Peyer's patch (tissue), 4 donors: ENCODE measurements at regions not wholly inside any gene's neighbourhood (a gene's known extent, or its start where the extent isn't known, plus 50 kb on each side); places are given as distances from the start of the nearest gene placed in this dataset.
"Not testable (repeated sequence)": the region's sequence is repeated elsewhere in the genome, so short reads cannot be mapped to it uniquely, and the experiment has no call there.

Experiments
- CTCF ChIP-seq, 6 experiments: fragments of 450-650 bp in 4 of 6; fragments of 200-600 bp in 2 of 6; sonication (generic) in 1 of 6; IDR thresholded peaks; one replicate each; pipeline ENCODE4 v1.5.1; 2017 to 2019; ENCODE audit warnings: antibody characterized with exemption in 6 of 6, mild to moderate bottlenecking in 3 of 6, moderate library complexity in 1 of 6
- POLR2A ChIP-seq, 2 donors: fragments of 450-650 bp; IDR thresholded peaks; one replicate each; pipeline ENCODE4 v1.5.1; 2017; ENCODE audit warnings: antibody characterized with exemption in 2 of 2, mild to moderate bottlenecking in 2 of 2, moderate library complexity in 2 of 2

- not testable (repeated sequence) for TF ChIP-seq POLR2A, CTCF (IDR thresholded peaks at IDR 0.05)
Measured at GRCh38 chr5:20825951-20826350, 838.0 kb upstream of the CDH18 start.
